Naive thymus-derived CD4-positive, alpha-beta T cell (primary cell): ENCODE measurements at regions not wholly inside any gene's neighbourhood (a gene's known extent, or its start where the extent isn't known, plus 50 kb on each side); places are given as distances from the start of the nearest gene placed in this dataset.

Source experiments
- ATAC-seq: fragments of 150-1000 bp; cut with Tn5 transposase; 2 replicates; pipeline ENCODE4 v1.10.0; 2021; ENCODE audit warnings: mild to moderate bottlenecking, moderate library complexity
- CTCF ChIA-PET: fragments of 350-600 bp; sonication (Branson Sonifier 250); formaldehyde crosslinking; loops from one replicate; lab custom pipeline; 2021; ENCODE audit warnings: antibody characterized with exemption; lab: Charles Lee
- POLR2A ChIA-PET: fragments of 350-600 bp; sonication (Branson Sonifier 250); formaldehyde crosslinking; loops from one replicate; lab custom pipeline; 2021; ENCODE audit warnings: antibody characterized with exemption, inconsistent platforms; lab: Charles Lee
- DNase-seq, 9 donors: peaks; one replicate each; pipeline versions ENCODE4 v3.0.0 to v3.0.0-alpha.2; 2020 to 2022; ENCODE audit warnings: mixed read lengths in 1 of 9
- H3K27ac ChIP-seq: one replicate; pipeline ENCODE4 v1.7.0; 2013; ENCODE audit warnings: mild to moderate bottlenecking, low read depth, low read length, moderate library complexity
- H3K27me3 ChIP-seq, 2 donors: one replicate each; pipeline ENCODE4 v1.7.0; 2013; ENCODE audit warnings: low read length in 2 of 2, mild to moderate bottlenecking in 2 of 2, moderate library complexity in 2 of 2; ENCODE audit not compliant: control insufficient read depth in 2 of 2, insufficient read depth in 2 of 2
- H3K36me3 ChIP-seq, 3 experiments: 1 replicate in 2 of 3; 2 replicates in 1 of 3; pipeline ENCODE4 v1.7.0; 2013; ENCODE audit warnings: low read length in 3 of 3, mild to moderate bottlenecking in 3 of 3, moderate library complexity in 1 of 3; ENCODE audit not compliant: insufficient read depth in 3 of 3, control insufficient read depth in 2 of 3
- H3K4me1 ChIP-seq, 2 donors: one replicate each; pipeline ENCODE4 v1.7.0; 2013; ENCODE audit warnings: low read length in 2 of 2, mild to moderate bottlenecking in 2 of 2, moderate library complexity in 1 of 2; ENCODE audit not compliant: control insufficient read depth in 2 of 2, insufficient read depth in 2 of 2
- H3K4me3 ChIP-seq: 2 replicates; pipeline ENCODE4 v1.7.0; 2013; ENCODE audit warnings: mild to moderate bottlenecking, low read length
- H3K9me3 ChIP-seq, 3 experiments: 1 replicate in 2 of 3; 2 replicates in 1 of 3; pipeline ENCODE4 v1.7.0; 2013; ENCODE audit warnings: low read length in 3 of 3; ENCODE audit not compliant: control insufficient read depth in 2 of 3
- H3K27ac Mint-ChIP-seq, 9 donors: one replicate each; pipeline ENCODE4 v1.8.0; 2020 to 2022; ENCODE audit warnings: mixed read lengths in 9 of 9, mild to moderate bottlenecking in 8 of 9, moderate library complexity in 5 of 9, inconsistent platforms in 2 of 9
- H3K27me3 Mint-ChIP-seq, 5 donors: one replicate each; pipeline ENCODE4 v1.8.0; 2021 to 2022; ENCODE audit warnings: mixed read lengths in 5 of 5, mild to moderate bottlenecking in 1 of 5
- H3K36me3 Mint-ChIP-seq, 5 donors: one replicate each; pipeline ENCODE4 v1.8.0; 2020 to 2022; ENCODE audit warnings: mixed read lengths in 5 of 5, mild to moderate bottlenecking in 3 of 5, inconsistent platforms in 1 of 5
- H3K4me1 Mint-ChIP-seq, 7 donors: one replicate each; pipeline ENCODE4 v1.8.0; 2020 to 2022; ENCODE audit warnings: mixed read lengths in 7 of 7, mild to moderate bottlenecking in 3 of 7, inconsistent platforms in 1 of 7
- H3K4me3 Mint-ChIP-seq, 10 donors: one replicate each; pipeline ENCODE4 v1.8.0; 2020 to 2022; ENCODE audit warnings: mild to moderate bottlenecking in 10 of 10, mixed read lengths in 10 of 10, moderate library complexity in 6 of 10, inconsistent platforms in 2 of 10
- H3K9me3 Mint-ChIP-seq, 11 donors: one replicate each; pipeline ENCODE4 v1.8.0; 2020 to 2022; ENCODE audit warnings: mixed read lengths in 11 of 11, mild to moderate bottlenecking in 4 of 11, inconsistent platforms in 1 of 11, moderate library complexity in 1 of 11
- intact Hi-C, 2 donors: fragments of 100-400 bp; cut with micrococcal nuclease; formaldehyde crosslinking; loops; one replicate each; pipeline ENCODE4 v1.15.1; 2023

GRCh38 chr6:141667580-141668309 is 465.0 kb upstream of the GJE1 start:
- POLR2A ChIA-PET: no interaction called here
- CTCF ChIA-PET: no interaction called here

GRCh38 chr6:141666187-141666586 is 466.5 kb upstream of the GJE1 start:
- H3K27me3 Mint-ChIP-seq: peaks cover 0 to 15% (median 0%) of the 10 kb centered on the region in 5 donors
- no peaks in the 10 kb centered on the region for H3K4me1 ChIP-seq
- H3K9me3 Mint-ChIP-seq: no peaks in the 10 kb centered on the region
- CTCF ChIA-PET: no interaction called here
- H3K27ac ChIP-seq: no peak overlapping the region
- H3K27ac Mint-ChIP-seq: no peak overlapping the region
- no peak overlapping the region for H3K4me3 Mint-ChIP-seq
- H3K4me1 Mint-ChIP-seq: no peaks in the 10 kb centered on the region
- H3K4me3 ChIP-seq: no peak overlapping the region
- intact Hi-C loops: no loop called here
- H3K9me3 ChIP-seq: no peaks in the 10 kb centered on the region
- ATAC-seq: no peak
- POLR2A ChIA-PET: no interaction called here
- no peaks in the 10 kb centered on the region for H3K36me3 Mint-ChIP-seq
- no peaks in the 10 kb centered on the region for H3K27me3 ChIP-seq
- H3K36me3 ChIP-seq: no peaks in the 10 kb centered on the region
- DNase-seq: no peak

More at GRCh38 chr6:141667580-141668309, 465.0 kb upstream of the GJE1 start:
- Mint-ChIP-seq H3K9me3 (no peaks in the 10 kb centered on the region), H3K4me3 (no peak overlapping the region), H3K27ac (no peak overlapping the region), H3K4me1 (no peaks in the 10 kb centered on the region), H3K36me3 (no peaks in the 10 kb centered on the region), H3K27me3 (peaks cover 0 to 15% (median 0%) of the 10 kb centered on the region in 5 donors)
- ATAC-seq (no peak), DNase-seq (no peak)
- no peaks in the 10 kb centered on the region for H3K36me3 ChIP-seq
- H3K27ac ChIP-seq: no peak overlapping the region
- no peaks in the 10 kb centered on the region for H3K27me3 ChIP-seq
- no peaks in the 10 kb centered on the region for H3K4me1 ChIP-seq
- no peak overlapping the region for H3K4me3 ChIP-seq
- intact Hi-C loops: no loop called here
- no peaks in the 10 kb centered on the region for H3K9me3 ChIP-seq

- Histone ChIP-seq H3K9me3 (no peaks in the 10 kb centered on the region), H3K27me3 (no peaks in the 10 kb centered on the region), H3K4me1 (no peaks in the 10 kb centered on the region), H3K36me3 (no peaks in the 10 kb centered on the region), H3K4me3 (no peak overlapping the region), H3K27ac (no peak overlapping the region)
- ChIA-PET CTCF (no interaction called here), POLR2A (interaction anchor here (0.6 kb wide), 1 partner anchor 106 kb away, joined by 3 read pairs; no protein-coding TSS in a partner anchor)
- H3K36me3 Mint-ChIP-seq: no peaks in the 10 kb centered on the region
- DNase-seq (no peak), ATAC-seq (no peak)
- no peak overlapping the region for H3K4me3 Mint-ChIP-seq
- intact Hi-C loops: no loop called here
- H3K27ac Mint-ChIP-seq: no peak overlapping the region
- no peaks in the 10 kb centered on the region for H3K4me1 Mint-ChIP-seq
- peaks cover 0 to 2% (median 0%) of the 10 kb centered on the region in 11 donors for H3K9me3 Mint-ChIP-seq
- H3K27me3 Mint-ChIP-seq: peaks cover 0 to 15% (median 0%) of the 10 kb centered on the region in 5 donors
These were observed 468.0 kb upstream of the GJE1 start for GRCh38 chr6:141664744-141665143.

- CTCF ChIA-PET: no interaction called here
- Histone ChIP-seq H3K36me3 (no peaks in the 10 kb centered on the region), H3K27ac (no peak overlapping the region), H3K4me3 (no peak overlapping the region), H3K27me3 (no peaks in the 10 kb centered on the region), H3K9me3 (no peaks in the 10 kb centered on the region), H3K4me1 (no peaks in the 10 kb centered on the region)
- no peaks in the 10 kb centered on the region for H3K36me3 Mint-ChIP-seq
- intact Hi-C loops: no loop called here
- POLR2A ChIA-PET: no interaction called here
- peaks cover 0 to 10% (median 2%) of the 10 kb centered on the region in 5 donors for H3K27me3 Mint-ChIP-seq
- no peak overlapping the region for H3K4me3 Mint-ChIP-seq
- ATAC-seq: no peak
- no peaks in the 10 kb centered on the region for H3K4me1 Mint-ChIP-seq
- no peak overlapping the region for H3K27ac Mint-ChIP-seq
- DNase-seq: no peak
- H3K9me3 Mint-ChIP-seq: peaks cover 0 to 3% (median 0%) of the 10 kb centered on the region in 11 donors
These were observed 473.1 kb upstream of the GJE1 start for GRCh38 chr6:141659582-141659981.

- H3K4me3 Mint-ChIP-seq: no peak overlapping the region
- Histone ChIP-seq H3K4me1 (no peaks in the 10 kb centered on the region), H3K27me3 (no peaks in the 10 kb centered on the region), H3K4me3 (no peak overlapping the region), H3K9me3 (no peaks in the 10 kb centered on the region), H3K27ac (no peak overlapping the region), H3K36me3 (no peaks in the 10 kb centered on the region)
- ChIA-PET POLR2A (no interaction called here), CTCF (no interaction called here)
- H3K36me3 Mint-ChIP-seq: no peaks in the 10 kb centered on the region
- ATAC-seq: no peak
- H3K4me1 Mint-ChIP-seq: no peaks in the 10 kb centered on the region
- H3K27me3 Mint-ChIP-seq: peaks cover 0 to 18% (median 9%) of the 10 kb centered on the region in 5 donors
- H3K27ac Mint-ChIP-seq: no peak overlapping the region
- no peak for DNase-seq
- intact Hi-C loops: no loop called here
- peaks cover 0 to 11% (median 0%) of the 10 kb centered on the region in 11 donors for H3K9me3 Mint-ChIP-seq
These were observed 474.0 kb upstream of the GJE1 start for GRCh38 chr6:141658696-141659095.

- Mint-ChIP-seq H3K9me3 (peaks cover 0 to 11% (median 0%) of the 10 kb centered on the region in 11 donors), H3K27me3 (peaks cover 0 to 18% (median 9%) of the 10 kb centered on the region in 5 donors), H3K36me3 (no peaks in the 10 kb centered on the region), H3K4me3 (no peak overlapping the region), H3K4me1 (no peaks in the 10 kb centered on the region), H3K27ac (no peak overlapping the region)
- CTCF ChIA-PET: no interaction called here
- H3K36me3 ChIP-seq: no peaks in the 10 kb centered on the region
- H3K4me3 ChIP-seq: no peak overlapping the region
- intact Hi-C loops: no loop called here
- no peak overlapping the region for H3K27ac ChIP-seq
- no peaks in the 10 kb centered on the region for H3K4me1 ChIP-seq
- H3K9me3 ChIP-seq: no peaks in the 10 kb centered on the region
- DNase-seq (no peak), ATAC-seq (no peak)
- no peaks in the 10 kb centered on the region for H3K27me3 ChIP-seq
- POLR2A ChIA-PET: no interaction called here
These were observed 474.9 kb upstream of the GJE1 start for GRCh38 chr6:141657812-141658211.

GRCh38 chr6:141653590-141653989 is 479.1 kb upstream of the GJE1 start:
- H3K4me1 ChIP-seq: no peaks in the 10 kb centered on the region
- ATAC-seq (no peak), DNase-seq (no peak)
- no peaks in the 10 kb centered on the region for H3K36me3 ChIP-seq
- Mint-ChIP-seq H3K27ac (no peak overlapping the region), H3K4me3 (no peak overlapping the region), H3K9me3 (peaks cover 0 to 11% (median 0%) of the 10 kb centered on the region in 11 donors), H3K36me3 (no peaks in the 10 kb centered on the region), H3K4me1 (no peaks in the 10 kb centered on the region), H3K27me3 (peaks cover 0 to 23% (median 11%) of the 10 kb centered on the region in 5 donors)
- no peaks in the 10 kb centered on the region for H3K9me3 ChIP-seq
- H3K27ac ChIP-seq: no peak overlapping the region
- intact Hi-C loops: no loop called here
- POLR2A ChIA-PET: no interaction called here
- no peak overlapping the region for H3K4me3 ChIP-seq
- CTCF ChIA-PET: no interaction called here
- H3K27me3 ChIP-seq: no peaks in the 10 kb centered on the region
